ENCODE measurements at regions not wholly inside any gene's neighbourhood (a gene's known extent, or its start where the extent isn't known, plus 50 kb on each side); places are given as distances from the start of the nearest gene placed in this dataset.

GRCh38 chr14:85764822-85765221 is 234.9 kb downstream of the FLRT2 start:
- in situ Hi-C loops (cut with HindIII; ENCODE audit: extremely low pct_ligation_motif_present, low pct_unique_long_range_greater_than_20kb) (no loop called here), intact Hi-C loops (cut with micrococcal nuclease; ENCODE audit: unreplicated experiment) (no loop called here)
- H3K4me3 ChIP-seq (replicated peaks in 1 of 3; ENCODE audit: insufficient read depth in 1 of 3, low read depth in 2 of 3, low read length in 3 of 3), result no peak overlapping the region
- no peaks in the 10 kb centered on the region for H4K20me1 ChIP-seq (ENCODE audit: insufficient read depth, low read length)
- H3K4me1 ChIP-seq (ENCODE audit: insufficient read depth, low read length), result no peaks in the 10 kb centered on the region
- peaks cover 91% of the 10 kb centered on the region for H3K9me3 ChIP-seq (ENCODE audit: low read length)
- H3K4me2 ChIP-seq (ENCODE audit: low read depth, low read length), result no peak overlapping the region
- H3K27me3 ChIP-seq (ENCODE audit: control insufficient read depth in 1 of 2, insufficient read depth in 2 of 2, low read length in 2 of 2), result no peaks in the 10 kb centered on the region
- H3K27ac ChIP-seq (ENCODE audit: extremely low read length, insufficient read depth, low read length), result no peak overlapping the region
- FAIRE-seq (no peak), ATAC-seq (no peak), DNase-seq (ENCODE audit: low spot score) (no peak)
- POLR2A ChIA-PET, result no interaction called here
- no peak overlapping the region for H3K9ac ChIP-seq (ENCODE audit: insufficient read depth, low read depth, low read length)
- no peak overlapping the region for H2AFZ ChIP-seq (ENCODE audit: low read length)
- H3K79me2 ChIP-seq (ENCODE audit: insufficient read depth, low read length), result no peaks in the 10 kb centered on the region
- BruUV-seq (replicated peaks), result no TSS peak
- TF ChIP-seq XBP1 (CRISPR knock-in tag; IDR thresholded peaks at IDR 0.05) (no peak), ZFP37 (CRISPR knock-in tag; IDR thresholded peaks at IDR 0.05; ENCODE audit: borderline replicate concordance) (no peak), NCOA5 (CRISPR knock-in tag; IDR thresholded peaks at IDR 0.05) (no peak), BRCA1 (CRISPR knock-in tag; IDR thresholded peaks at IDR 0.05) (no peak), ZMYM4 (CRISPR knock-in tag; IDR thresholded peaks at IDR 0.05) (no peak), TFDP1 (CRISPR knock-in tag; IDR thresholded peaks at IDR 0.05; ENCODE audit: borderline replicate concordance) (no peak), POGZ (CRISPR knock-in tag; IDR thresholded peaks at IDR 0.05) (no peak), MBD4 (IDR thresholded peaks at IDR 0.05; ENCODE audit: borderline replicate concordance, low read length) (no peak), ATRX (CRISPR knock-in tag; IDR thresholded peaks at IDR 0.05; ENCODE audit: borderline replicate concordance) (no peak)
- H3K36me3 ChIP-seq (replicated peaks in 1 of 2; ENCODE audit: control insufficient read depth in 1 of 2, insufficient read depth in 2 of 2, low read length in 2 of 2), result no peaks in the 10 kb centered on the region
- CTCF ChIA-PET (ENCODE audit: low intra/inter-chr PET ratio, low total read pairs), result no interaction called here
- WGBS (ENCODE audit: low lambda C conversion rate), result 19% methylated on average over 6 of the region's 6 CpGs

DNA sequence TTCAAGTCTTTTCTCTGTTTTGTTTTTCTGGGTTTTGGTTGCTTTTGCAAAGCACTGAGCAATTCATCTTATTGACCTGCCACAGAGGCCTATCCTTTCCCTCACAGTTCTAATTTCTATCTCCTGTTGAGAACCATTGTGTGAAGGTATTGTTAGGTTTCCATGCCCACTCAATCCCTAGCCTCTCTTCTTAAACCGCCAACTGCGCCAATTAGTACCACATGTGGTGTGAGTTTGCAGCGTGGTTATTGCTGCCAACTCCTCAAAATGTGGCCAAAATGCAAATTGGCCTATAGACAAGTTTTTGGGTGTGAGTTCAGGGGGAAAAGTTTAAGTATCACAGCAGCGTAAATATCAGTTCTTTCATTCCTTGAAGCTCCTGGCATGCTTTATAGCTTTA is 232.6 kb downstream of the FLRT2 start:
- no peak overlapping the region for H3K4me2 ChIP-seq (ENCODE audit: low read depth, low read length)
- no peaks in the 10 kb centered on the region for H3K4me1 ChIP-seq (ENCODE audit: insufficient read depth, low read length)
- intact Hi-C loops (cut with micrococcal nuclease; ENCODE audit: unreplicated experiment), result no loop called here
- 15% methylated on average over 4 of the region's 4 CpGs for WGBS (ENCODE audit: low lambda C conversion rate)
- H3K9ac ChIP-seq (ENCODE audit: insufficient read depth, low read depth, low read length), result no peak overlapping the region
- DNase-seq (ENCODE audit: low spot score) (no peak), ATAC-seq (no peak), FAIRE-seq (no peak)
- no peaks in the 10 kb centered on the region for H3K27me3 ChIP-seq (ENCODE audit: control insufficient read depth in 1 of 2, insufficient read depth in 2 of 2, low read length in 2 of 2)
- no peak overlapping the region for H3K27ac ChIP-seq (ENCODE audit: extremely low read length, insufficient read depth, low read length)
- in situ Hi-C loops (cut with HindIII; ENCODE audit: extremely low pct_ligation_motif_present, low pct_unique_long_range_greater_than_20kb), result no loop called here
- H3K36me3 ChIP-seq (replicated peaks in 1 of 2; ENCODE audit: control insufficient read depth in 1 of 2, insufficient read depth in 2 of 2, low read length in 2 of 2), result no peaks in the 10 kb centered on the region
- no peak overlapping the region for H2AFZ ChIP-seq (ENCODE audit: low read length)
- H3K79me2 ChIP-seq (ENCODE audit: insufficient read depth, low read length), result no peaks in the 10 kb centered on the region
- no peaks in the 10 kb centered on the region for H4K20me1 ChIP-seq (ENCODE audit: insufficient read depth, low read length)
- no TSS peak for BruUV-seq (replicated peaks)
- H3K4me3 ChIP-seq (replicated peaks in 1 of 3; ENCODE audit: insufficient read depth in 1 of 3, low read depth in 2 of 3, low read length in 3 of 3), result no peak overlapping the region
- H3K9me3 ChIP-seq (ENCODE audit: low read length), result peaks cover 92% of the 10 kb centered on the region
- ChIA-PET CTCF (ENCODE audit: low intra/inter-chr PET ratio, low total read pairs) (no interaction called here), POLR2A (no interaction called here)
- TF ChIP-seq, protein P1, sequence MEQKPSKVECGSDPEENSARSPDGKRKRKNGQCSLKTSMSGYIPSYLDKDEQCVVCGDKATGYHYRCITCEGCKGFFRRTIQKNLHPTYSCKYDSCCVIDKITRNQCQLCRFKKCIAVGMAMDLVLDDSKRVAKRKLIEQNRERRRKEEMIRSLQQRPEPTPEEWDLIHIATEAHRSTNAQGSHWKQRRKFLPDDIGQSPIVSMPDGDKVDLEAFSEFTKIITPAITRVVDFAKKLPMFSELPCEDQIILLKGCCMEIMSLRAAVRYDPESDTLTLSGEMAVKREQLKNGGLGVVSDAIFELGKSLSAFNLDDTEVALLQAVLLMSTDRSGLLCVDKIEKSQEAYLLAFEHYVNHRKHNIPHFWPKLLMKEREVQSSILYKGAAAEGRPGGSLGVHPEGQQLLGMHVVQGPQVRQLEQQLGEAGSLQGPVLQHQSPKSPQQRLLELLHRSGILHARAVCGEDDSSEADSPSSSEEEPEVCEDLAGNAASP (CRISPR knock-in tag; IDR thresholded peaks at IDR 0.05; ENCODE audit: borderline replicate concordance), result no peak
- TF ChIP-seq TRIM24 (CRISPR knock-in tag; IDR thresholded peaks at IDR 0.05) (no peak), ZNF430 (CRISPR knock-in tag; IDR thresholded peaks at IDR 0.05) (no peak), MIXL1 (CRISPR knock-in tag; IDR thresholded peaks at IDR 0.05) (no peak), ZNF737 (CRISPR knock-in tag; IDR thresholded peaks at IDR 0.05; ENCODE audit: borderline replicate concordance) (no peak), ARHGAP35 (CRISPR knock-in tag; IDR thresholded peaks at IDR 0.05; ENCODE audit: borderline replicate concordance) (no peak), ELF4 (CRISPR knock-in tag; IDR thresholded peaks at IDR 0.05; ENCODE audit: borderline replicate concordance) (no peak)
- TF ChIP-seq, protein P2, sequence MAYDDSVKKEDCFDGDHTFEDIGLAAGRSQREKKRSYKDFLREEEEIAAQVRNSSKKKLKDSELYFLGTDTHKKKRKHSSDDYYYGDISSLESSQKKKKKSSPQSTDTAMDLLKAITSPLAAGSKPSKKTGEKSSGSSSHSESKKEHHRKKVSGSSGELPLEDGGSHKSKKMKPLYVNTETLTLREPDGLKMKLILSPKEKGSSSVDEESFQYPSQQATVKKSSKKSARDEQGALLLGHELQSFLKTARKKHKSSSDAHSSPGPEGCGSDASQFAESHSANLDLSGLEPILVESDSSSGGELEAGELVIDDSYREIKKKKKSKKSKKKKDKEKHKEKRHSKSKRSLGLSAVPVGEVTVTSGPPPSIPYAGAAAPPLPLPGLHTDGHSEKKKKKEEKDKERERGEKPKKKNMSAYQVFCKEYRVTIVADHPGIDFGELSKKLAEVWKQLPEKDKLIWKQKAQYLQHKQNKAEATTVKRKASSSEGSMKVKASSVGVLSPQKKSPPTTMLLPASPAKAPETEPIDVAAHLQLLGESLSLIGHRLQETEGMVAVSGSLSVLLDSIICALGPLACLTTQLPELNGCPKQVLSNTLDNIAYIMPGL (CRISPR knock-in tag; IDR thresholded peaks at IDR 0.05; ENCODE audit: borderline replicate concordance in 1 of 2, low read depth in 1 of 2), result no peak
